Erythroblast (primary cell): ENCODE measurements at regions not wholly inside any gene's neighbourhood (a gene's known extent, or its start where the extent isn't known, plus 50 kb on each side); places are given as distances from the start of the nearest gene placed in this dataset.

Experiments used
- GATA1 ChIP-seq: IDR thresholded peaks from 2 replicates; pipeline ENCODE4 v1.6.1; 2011; ENCODE audit warnings: low read depth, mild to moderate bottlenecking, control low read depth, low read length, moderate library complexity
- POLR2A ChIP-seq: IDR thresholded peaks from 2 replicates; pipeline ENCODE4 v1.6.1; 2011; ENCODE audit warnings: mild to moderate bottlenecking, low read length

GRCh38 chr5:124039410-124039809 lies 527.4 kb downstream of the CSNK1G3 start:
- no peak for TF ChIP-seq POLR2A
- TF ChIP-seq GATA1 = no peak
